ENCODE measurements at regions not wholly inside any gene's neighbourhood (a gene's known extent, or its start where the extent isn't known, plus 50 kb on each side); places are given as distances from the start of the nearest gene placed in this dataset.

GRCh38 chr10:129385600-129385999 lies 81.4 kb upstream of the MGMT start:
- TF ChIP-seq GATA2 (IDR thresholded peaks at IDR 0.05; ENCODE audit: insufficient read depth, insufficient read length, low read depth, low read length) (no peak), CTCF (IDR thresholded peaks at IDR 0.05; ENCODE audit: extremely low read depth in 1 of 2, insufficient read depth in 1 of 2, low read depth in 1 of 2, low read length in 2 of 2) (no peak), POLR2AphosphoS5 (IDR thresholded peaks at IDR 0.05; ENCODE audit: insufficient read depth, low read depth, low read length) (no peak), EZH2 (IDR thresholded peaks at IDR 0.05; ENCODE audit: borderline replicate concordance, low read depth, low read length, severe bottlenecking) (no peak), POLR2A (IDR thresholded peaks at IDR 0.05; ENCODE audit: low read depth, low read length) (no peak), MAX (IDR thresholded peaks at IDR 0.05; ENCODE audit: insufficient read depth, insufficient read length) (no peak)
